PFSK-1 (cell line): ENCODE measurements at regions not wholly inside any gene's neighbourhood (a gene's known extent, or its start where the extent isn't known, plus 50 kb on each side); places are given as distances from the start of the nearest gene placed in this dataset.

ENCODE experiments used
- POLR2AphosphoS5 ChIP-seq: IDR thresholded peaks from 2 replicates; pipeline ENCODE4 v1.6.1; 2012; ENCODE audit warnings: low read depth, mild to moderate bottlenecking, control low read depth, low read length, moderate library complexity
- SIN3A ChIP-seq: IDR thresholded peaks from 2 replicates; pipeline ENCODE4 v1.6.1; 2012; ENCODE audit warnings: mild to moderate bottlenecking, low read length, moderate library complexity, borderline replicate concordance; ENCODE audit not compliant: insufficient read depth
- TAF1 ChIP-seq: IDR thresholded peaks from 2 replicates; pipeline ENCODE4 v1.6.1; 2012; ENCODE audit warnings: low read length, control low read depth, borderline replicate concordance; ENCODE audit not compliant: insufficient read depth
- TF ChIP-seq, protein P1 (sequence below), 2 experiments: IDR thresholded peaks; 2 replicates each; pipeline versions ENCODE4 v1.6.1 to v1.8.0; 2011 to 2012; ENCODE audit warnings: low read depth in 2 of 2, low read length in 2 of 2, control low read depth in 1 of 2, inconsistent platforms in 1 of 2, mild to moderate bottlenecking in 1 of 2, moderate library complexity in 1 of 2; ENCODE audit not compliant: insufficient read depth in 1 of 2

GRCh38 chr16:86151239-86151851, 252.4 kb downstream of the IRF8 start:
- TF ChIP-seq, protein P1, sequence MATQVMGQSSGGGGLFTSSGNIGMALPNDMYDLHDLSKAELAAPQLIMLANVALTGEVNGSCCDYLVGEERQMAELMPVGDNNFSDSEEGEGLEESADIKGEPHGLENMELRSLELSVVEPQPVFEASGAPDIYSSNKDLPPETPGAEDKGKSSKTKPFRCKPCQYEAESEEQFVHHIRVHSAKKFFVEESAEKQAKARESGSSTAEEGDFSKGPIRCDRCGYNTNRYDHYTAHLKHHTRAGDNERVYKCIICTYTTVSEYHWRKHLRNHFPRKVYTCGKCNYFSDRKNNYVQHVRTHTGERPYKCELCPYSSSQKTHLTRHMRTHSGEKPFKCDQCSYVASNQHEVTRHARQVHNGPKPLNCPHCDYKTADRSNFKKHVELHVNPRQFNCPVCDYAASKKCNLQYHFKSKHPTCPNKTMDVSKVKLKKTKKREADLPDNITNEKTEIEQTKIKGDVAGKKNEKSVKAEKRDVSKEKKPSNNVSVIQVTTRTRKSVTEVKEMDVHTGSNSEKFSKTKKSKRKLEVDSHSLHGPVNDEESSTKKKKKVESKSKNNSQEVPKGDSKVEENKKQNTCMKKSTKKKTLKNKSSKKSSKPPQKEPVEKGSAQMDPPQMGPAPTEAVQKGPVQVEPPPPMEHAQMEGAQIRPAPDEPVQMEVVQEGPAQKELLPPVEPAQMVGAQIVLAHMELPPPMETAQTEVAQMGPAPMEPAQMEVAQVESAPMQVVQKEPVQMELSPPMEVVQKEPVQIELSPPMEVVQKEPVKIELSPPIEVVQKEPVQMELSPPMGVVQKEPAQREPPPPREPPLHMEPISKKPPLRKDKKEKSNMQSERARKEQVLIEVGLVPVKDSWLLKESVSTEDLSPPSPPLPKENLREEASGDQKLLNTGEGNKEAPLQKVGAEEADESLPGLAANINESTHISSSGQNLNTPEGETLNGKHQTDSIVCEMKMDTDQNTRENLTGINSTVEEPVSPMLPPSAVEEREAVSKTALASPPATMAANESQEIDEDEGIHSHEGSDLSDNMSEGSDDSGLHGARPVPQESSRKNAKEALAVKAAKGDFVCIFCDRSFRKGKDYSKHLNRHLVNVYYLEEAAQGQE (IDR thresholded peaks at IDR 0.05; ENCODE audit: insufficient read depth in 1 of 2, low read depth in 2 of 2, low read length in 2 of 2), result no peak
- TF ChIP-seq TAF1 (no peak), POLR2AphosphoS5 (no peak), SIN3A (no peak)
